NCI-H748 (cell line): ENCODE measurements at regions not wholly inside any gene's neighbourhood (a gene's known extent, or its start where the extent isn't known, plus 50 kb on each side); places are given as distances from the start of the nearest gene placed in this dataset.
"Not testable (repeated sequence)": the region's sequence is repeated elsewhere in the genome, so short reads cannot be mapped to it uniquely, and the experiment has no call there.

ENCODE experiments used
- DNase-seq: peaks from one replicate; lab custom pipeline; 2025; ENCODE audit not compliant: unreplicated experiment; lab: John Stamatoyannopoulos, UW

DNA sequence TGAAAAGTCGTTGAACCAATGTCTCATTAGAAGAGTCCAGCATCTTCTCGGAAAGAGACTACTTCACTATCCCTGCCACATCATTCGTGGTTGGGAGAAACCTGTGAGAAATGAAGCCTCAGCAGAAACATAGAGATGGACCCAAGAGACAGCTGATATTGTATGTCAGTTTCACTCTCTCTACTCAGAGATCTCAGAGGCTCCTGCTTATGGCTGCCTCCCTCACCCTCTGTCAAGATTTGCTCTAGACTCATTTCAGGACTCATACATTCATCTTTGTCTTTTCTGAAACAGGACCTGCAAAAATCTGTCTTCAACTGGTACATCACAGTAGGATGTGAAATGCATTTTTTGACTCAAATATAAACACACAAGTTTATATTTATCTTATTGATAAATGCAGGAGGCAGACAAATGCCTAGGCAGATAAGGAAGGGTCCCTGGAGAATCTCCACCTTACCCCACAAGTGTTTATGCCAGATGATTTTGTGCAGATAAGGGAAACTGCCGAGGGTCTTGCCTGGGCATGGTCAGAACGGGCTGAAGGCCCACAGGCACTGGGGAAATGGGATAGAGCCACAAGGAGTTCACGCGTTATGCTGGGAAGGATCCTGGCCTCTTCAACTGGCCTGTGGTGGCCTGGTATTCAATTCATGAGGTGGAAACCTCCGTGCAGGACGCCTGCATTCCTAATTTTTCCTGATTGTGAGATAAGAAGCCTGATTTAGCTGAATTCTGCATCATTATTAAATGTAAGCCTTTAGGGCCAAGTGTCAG lies 1834.0 kb upstream of the PCDH20 start:
- no peak for DNase-seq

DNA sequence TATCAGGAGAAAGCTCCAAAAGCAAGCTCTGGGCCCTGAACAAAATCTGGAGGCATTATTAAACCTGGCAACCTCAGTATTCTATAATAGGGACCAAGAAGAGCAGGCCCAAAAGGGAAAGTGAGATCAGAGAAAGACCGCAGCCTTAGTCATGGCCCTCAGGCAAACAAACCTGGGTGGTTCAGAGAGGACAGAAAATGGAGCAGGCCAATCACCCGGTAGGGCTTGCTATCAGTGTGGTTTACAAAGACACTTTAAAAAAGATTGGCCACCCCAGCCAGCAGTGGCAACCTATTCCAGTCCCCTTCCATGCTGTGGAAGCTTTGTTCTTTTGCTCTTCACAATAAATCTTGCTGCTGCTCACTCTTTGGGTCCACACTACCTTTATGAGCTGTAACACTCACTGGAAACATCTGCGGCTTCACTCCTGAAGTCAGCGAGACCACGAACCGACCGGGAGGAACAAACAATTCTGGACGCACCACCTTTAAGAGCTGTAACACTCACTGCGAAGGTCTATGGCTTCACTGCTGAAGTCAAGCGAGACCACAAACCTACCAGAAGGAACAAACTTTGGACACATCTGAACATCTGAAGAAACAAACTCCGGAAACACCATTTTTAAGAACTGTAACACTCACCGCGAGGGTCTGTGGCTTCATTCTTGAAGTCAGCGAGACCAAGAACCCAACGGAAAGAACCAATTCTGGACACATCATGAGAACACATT lies 1821.2 kb upstream of the PCDH20 start:
- DNase-seq: not testable (repeated sequence)

DNA sequence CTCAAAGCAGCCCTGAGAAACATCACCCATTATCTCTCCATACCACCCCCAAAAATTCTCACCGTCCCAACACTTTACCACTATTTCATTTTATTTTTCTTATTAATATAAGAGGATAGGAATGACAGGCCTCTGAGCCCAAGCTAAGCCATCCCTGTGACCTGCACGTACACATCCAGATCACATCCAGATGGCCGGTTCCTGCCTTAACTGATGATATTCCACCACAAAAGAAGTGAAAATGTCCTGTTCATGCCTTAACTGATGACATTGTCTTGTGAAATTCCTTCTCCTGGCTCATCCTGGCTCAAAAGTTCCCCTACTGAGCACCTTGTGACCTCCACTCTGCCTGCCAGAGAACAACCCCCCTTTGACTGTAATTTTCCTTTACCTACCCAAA lies 1802.9 kb upstream of the PCDH20 start:
- not testable (repeated sequence) for DNase-seq

DNA sequence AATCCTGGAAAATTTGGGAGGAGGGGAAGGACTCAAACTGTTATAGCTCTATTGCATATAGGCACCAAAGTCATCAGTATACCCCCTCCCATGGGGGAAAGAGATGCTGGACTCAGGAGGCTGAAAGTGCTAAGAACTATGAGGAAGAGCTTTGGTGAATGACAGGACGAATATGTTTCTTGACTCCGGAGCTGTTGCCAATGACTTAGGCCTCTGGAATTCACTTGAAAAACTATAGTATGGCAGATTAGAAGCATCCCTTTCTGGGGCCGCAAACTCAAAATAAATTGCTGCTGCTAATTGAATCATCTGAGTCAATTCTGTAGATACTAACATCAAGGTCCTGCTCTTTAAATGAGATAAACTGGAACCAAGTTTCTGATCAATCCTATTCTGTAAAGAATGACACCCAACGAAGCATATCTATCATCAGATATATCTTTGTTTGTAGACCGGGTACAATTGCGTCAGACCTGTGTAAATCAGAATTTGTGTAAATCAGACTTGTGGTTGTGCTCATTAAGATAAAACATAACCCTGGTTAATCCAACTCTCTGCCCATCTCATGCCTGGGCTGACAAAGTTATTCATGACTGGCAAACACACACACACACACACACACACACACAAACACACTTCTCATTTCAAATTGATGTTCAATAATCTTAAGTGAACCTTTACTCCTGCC lies 1793.8 kb upstream of the PCDH20 start:
- no peak for DNase-seq

DNA sequence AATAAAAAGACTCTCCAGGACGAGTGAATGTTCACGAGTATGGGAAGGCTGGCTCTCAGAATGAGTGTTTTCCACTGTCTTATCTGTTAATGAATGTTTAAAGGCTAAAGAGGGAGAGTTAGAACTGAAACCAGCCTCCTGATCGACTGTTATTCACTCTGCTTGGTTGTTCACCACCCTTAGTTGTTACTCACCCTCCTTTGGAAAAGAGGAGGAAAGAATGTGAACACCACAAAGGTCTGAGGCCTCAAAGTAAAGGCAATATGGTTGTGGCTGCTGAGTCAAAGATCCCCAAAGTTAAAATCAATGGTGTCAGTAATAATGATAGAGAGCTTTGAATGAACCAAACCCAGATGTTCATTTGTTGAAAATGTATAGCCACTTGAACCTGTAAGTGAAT lies 1793.2 kb upstream of the PCDH20 start:
- no peak for DNase-seq

DNA sequence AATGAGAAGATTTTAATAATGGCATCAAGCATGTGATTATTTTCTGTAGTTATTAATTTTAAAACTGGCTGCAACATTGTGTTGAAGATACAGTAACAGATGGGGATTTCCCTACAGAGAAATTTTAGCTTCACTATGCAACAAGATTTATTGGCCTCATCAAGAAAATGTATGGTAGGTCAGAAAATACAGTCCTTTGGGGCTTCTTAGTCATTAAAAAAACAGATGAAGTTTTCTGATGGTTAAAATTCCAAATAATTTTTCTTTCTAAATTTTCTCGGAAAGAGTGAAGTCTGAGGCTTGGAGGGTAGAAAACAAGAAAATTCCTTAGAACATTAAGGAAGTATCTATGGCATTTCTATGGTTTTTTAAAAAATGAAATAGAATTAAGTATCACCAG lies 1790.8 kb upstream of the PCDH20 start:
- DNase-seq: no peak

DNA sequence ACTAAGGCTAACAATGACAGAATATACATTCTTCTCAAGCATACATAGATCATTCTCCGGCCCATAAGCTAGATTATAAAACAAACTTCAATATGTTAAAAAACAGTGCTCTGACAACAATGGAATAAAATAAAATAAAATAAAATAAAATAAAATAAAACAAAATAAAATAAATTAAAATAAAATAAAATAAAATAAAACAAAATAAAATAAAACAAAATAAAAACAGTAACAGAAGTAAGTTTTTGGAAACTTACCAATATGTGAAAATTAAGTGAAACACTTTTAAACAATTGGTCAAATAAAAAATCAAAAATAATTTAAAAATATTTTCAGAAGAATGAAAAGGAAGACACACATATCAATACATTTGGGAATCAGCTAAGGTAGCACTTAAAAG lies 1785.8 kb upstream of the PCDH20 start:
- no peak for DNase-seq

DNA sequence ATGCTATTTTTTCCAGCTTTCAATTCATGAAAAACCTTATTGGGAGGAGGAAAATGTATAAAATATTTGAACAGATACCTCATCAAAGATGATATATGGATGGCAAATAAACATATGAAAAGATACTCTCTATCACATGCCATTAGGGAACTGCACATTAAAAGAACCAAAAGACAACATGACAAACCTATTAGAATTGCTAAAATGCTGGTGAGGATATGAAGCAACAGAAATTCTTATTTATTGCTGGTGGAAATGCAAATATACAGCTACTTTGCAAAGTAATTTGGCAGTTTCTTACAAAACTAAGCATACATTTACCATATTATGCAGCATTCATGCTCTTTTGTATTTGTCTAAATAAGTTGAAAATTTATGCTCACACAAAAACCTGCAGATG lies 1783.9 kb upstream of the PCDH20 start:
- no peak for DNase-seq

DNA sequence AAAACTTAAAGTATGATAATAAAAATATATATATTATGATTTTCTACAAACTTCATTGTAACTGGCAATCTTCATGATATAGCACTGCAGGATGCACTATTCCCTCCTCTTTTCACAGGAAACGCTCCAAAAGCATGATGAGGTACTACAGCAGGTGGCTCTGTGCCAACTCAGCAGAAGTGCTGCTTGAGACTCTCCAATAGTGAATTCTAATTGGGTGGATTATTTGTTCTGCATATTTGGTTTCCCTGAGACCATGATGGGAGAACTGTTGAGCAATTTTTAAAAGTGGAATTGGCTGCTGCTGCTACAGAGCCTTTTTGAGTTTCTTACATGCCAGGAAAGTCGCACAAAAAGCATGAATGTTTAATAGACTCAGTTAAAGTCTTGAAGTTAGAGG lies 1782.4 kb upstream of the PCDH20 start:
- peak; percentile 93 for DNase-seq

DNA sequence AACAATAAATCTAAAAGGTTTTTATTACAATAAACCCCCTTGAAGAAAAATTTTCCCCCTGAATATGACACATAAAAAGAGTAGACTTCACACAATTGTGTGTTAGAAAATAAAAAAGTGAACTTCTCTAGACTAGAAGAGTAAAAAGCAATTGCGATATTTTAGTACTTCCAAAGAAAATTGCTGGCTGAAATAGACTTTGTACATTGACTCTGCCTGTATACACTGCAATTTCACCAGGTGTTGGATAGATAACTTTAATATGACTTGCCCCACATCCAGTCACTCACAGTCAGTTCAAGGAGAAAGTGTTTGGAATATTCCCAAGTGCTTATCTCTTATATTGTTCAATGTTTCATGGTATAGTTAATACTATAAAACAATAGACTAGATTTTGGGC lies 1780.1 kb upstream of the PCDH20 start:
- DNase-seq: no peak

DNA sequence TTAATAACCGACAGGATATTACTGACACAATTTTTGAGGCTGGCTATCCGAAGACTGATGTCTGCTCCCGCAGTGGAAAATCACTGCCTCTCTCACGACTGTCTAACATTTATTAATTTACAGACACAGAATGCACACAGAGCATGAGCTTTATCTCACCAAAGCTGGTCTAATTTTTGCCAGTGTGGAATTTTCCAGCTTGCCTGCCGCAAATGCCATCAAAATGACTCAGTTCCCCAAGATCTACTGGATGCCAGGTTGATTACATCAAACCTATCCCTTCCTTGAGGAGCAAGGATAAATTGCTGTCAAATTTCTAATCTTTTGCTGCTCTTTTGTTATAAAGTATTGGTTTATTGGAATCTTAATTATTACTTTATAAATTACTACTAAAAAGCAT lies 1775.1 kb upstream of the PCDH20 start:
- no peak for DNase-seq

DNA sequence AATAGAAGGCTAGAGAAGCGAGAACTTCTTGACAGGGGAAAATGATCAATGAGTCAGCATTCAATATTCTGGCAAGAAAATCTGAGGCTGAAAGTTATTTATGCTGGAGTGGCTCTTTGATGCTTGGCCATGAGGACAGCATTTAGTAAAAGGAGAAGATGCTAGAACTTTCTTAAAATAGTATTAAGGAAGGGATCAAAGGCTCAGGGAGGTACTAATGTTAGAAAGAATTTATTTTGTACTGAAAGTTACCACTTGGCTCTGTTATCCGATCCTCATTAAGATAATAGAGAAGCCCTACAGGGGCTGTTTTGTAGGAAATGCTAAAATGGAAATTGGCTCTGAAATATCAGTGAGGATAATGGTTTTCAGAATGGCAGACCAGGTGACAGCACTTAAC lies 1774.6 kb upstream of the PCDH20 start:
- DNase-seq: peak; percentile 91

DNA sequence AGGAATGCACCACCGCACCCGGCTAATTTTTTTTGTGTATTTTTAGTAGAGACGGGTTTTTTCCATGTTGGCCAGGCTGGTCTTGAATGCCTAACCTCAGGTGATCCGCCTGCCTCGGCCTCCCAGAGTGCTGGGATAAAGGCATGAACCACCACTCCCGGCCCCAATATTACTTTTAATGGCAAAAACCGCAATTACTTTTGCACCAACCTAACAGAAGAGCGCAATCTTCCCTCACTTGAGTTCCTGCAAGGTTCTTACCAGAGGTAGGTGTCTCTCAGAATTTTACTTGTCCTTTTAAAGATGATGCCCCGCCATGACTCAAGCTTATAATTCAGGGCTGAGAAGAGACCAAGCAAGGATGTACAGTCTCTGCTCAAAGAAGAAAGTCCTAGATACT lies 1774.1 kb upstream of the PCDH20 start:
- no peak for DNase-seq

DNA sequence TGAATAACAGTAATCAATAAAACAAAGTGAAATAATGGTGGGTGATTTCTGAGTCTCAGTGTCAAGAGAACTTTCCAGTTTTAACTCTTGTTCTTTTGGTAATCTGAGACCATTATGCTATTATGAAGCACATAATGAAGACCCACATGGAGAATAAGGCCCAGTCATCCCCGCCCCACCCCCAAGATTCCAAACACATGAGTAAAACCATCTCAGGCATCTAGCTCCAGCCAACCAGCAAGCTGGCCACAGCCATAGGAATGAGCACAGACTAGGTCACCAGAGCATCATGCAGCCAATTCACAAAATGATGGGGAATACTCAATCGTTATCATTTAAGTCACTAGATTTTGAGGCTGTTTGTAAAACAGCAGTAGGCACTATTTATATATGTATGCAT lies 1769.0 kb upstream of the PCDH20 start:
- DNase-seq: no peak

DNA sequence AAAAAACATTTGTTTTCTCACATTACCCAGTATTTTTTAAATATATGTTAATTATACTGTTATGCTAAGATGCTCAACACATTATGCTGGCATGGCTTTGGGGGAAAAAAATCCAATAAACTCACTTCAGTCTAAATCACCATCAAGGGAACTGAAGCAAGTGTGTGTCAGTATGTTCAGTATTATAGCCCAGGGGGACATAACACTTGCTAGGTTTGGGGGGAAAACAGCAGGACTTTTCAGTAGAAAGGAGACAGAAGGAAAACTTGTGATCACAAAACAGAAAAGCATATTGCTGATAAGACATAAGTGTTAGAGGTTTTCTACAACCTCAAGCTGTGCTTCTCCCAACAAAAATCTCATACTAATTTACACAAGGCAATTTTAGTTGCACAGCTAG lies 1759.9 kb upstream of the PCDH20 start:
- no peak for DNase-seq

DNA sequence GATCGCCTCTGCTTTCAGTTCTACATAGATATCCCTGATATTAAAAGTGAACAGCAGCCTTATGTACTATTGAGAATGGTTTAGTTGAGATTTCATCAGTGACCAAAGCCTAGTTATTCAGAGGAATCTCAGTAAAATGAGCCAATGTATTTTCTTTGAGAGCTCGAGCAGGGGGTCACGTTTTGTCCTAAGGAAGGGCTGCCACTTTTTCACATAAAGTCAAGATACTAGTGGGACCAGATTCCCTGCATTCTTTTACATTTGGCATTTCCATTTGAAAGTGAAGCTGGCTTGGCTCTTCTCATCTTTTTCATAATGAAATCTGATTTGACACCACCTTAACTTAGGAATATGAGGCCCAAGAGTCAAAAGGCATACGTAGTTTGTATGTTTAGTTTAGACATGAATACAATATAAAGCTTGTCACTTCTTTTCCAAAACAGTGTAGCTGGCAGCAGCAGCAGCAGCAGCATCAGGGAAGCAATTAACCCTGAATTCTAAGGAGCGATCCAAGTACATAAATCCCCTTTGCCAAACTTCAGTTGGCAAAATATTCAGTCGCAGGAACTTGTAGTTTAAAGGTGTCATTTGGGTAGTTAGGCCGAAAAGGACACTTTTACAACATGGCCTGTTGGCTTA lies 1752.2 kb upstream of the PCDH20 start:
- DNase-seq: no peak

DNA sequence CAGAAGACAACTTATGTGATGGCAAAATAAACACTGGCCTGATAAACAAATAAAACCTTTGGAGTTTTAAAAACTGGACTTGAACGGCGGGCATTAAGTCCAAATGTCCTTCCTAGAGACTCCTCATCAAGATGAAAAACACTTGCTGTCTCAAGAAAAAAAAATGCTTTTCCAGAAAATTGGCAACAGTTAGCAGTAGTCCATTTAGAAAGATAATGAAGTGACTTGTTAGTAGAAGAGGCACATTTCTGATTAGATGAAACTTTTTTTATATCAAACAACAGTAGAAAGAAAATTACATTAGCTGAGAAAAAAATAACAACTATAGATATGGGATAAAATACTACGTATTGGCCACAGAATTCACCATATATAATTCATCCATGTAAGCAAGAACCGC lies 1750.7 kb upstream of the PCDH20 start:
- DNase-seq: no peak

DNA sequence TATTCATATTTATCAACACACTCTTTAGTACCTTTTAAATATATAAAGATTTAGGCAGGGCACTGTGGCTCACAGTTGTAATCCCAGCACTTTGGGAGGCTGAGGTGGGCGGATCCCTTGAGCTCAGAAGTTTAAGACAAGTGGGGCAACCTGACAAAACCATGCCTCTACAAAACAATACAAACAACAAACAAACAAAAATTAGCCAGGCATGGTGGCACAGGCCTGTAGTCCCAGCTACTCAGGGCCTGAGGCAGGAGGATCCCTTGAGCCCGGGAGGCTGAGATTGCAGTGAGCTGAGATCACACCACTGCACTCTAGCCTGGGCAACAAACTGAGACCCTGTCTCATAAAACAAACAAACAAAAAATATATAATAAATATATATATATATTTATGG lies 1748.3 kb upstream of the PCDH20 start:
- no peak for DNase-seq

DNA sequence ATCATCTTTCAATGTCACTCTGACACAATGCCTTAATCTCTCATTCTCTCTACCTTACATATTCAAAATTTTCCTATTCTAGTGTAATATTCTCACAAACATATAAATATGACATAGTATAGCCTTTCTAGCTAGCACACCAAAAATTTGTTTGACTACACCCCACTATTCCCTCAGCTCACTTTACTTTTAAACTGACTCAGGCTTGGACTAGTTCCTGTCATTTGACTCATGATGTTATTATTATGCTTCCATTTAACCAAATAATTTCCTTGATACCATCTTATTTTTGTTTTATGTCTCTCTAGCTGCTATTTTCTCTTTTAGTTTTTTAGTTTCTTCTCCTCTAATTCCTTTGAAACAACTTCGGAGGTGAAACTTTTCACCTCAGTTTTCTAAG lies 1745.6 kb upstream of the PCDH20 start:
- DNase-seq: no peak

DNA sequence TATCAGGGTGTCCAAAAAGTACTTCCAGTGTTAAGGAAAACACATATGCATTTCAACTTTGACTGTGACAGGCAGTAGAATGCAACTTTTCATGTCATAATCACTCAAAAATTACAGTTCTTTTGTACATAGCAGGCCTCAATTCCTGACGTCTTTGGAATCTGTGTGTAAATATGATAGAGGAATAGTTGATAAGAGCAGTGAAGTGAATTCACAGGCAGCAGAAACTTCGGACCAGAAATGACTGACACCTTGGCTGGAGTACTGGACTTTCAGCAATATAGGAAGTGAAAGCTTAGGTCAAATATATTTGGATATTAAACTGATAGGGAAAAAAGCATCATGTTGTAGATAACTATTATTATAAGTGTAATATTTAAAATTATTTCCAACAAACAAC lies 1741.2 kb upstream of the PCDH20 start:
- DNase-seq: no peak

DNA sequence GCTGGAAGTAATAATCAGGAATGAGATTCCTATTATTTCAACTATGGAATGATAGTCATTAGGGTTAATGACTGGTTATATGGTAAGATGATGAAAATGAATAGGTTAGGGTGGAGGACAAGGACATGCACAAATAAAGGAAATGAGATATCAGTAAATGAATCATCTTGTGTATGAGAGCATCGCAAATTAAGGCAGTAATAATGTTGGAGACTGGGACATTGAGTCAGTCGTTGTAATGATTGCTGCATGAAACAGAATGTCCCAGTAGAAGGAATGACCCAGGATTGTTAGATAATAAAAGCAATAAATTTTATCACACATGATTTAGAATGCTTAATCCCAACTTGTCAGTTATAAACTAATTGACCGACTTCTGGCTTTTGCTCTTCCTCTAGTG lies 1733.7 kb upstream of the PCDH20 start:
- peak; percentile 21 for DNase-seq

DNA sequence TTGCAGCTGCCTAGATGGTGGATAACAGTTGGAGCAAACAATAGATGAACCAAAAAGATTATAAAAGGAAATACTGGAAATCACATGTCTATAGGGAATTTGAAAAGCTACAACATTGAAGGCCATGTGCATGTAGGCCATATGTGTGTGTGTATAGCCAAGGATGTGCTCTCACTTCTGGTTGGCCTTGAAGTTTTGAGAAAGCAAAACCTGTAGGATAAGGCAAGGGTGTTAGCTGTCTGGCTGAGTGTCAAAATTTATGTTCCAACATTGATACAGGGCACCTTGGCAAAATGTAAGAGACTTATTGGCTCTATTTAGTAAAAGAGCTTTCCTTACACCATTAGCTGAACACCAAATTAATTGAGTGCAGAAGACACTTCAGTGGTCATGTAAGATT lies 1723.6 kb upstream of the PCDH20 start:
- DNase-seq: no peak
